BLaER1 treated with 17β-estradiol and CSF1 and Interleukin-3, amounts not matched to agents 10 nM and 100 nM (cell line): ENCODE measurements at regions not wholly inside any gene's neighbourhood (a gene's known extent, or its start where the extent isn't known, plus 50 kb on each side); places are given as distances from the start of the nearest gene placed in this dataset.

Source experiments
- H3K27ac ChIP-seq, 11 experiments: shearing (Covaris generic); formaldehyde crosslinking; 2 replicates each; pipeline ENCODE4 v1.8.1; 2022
- H3K27me3 ChIP-seq, 11 experiments: shearing (Covaris generic); formaldehyde crosslinking; 2 replicates each; pipeline ENCODE4 v1.8.1; 2022
- H3K36me3 ChIP-seq, 11 experiments: shearing (Covaris generic); formaldehyde crosslinking; 2 replicates each; pipeline ENCODE4 v1.8.1; 2022
- H3K4me1 ChIP-seq, 10 experiments: shearing (Covaris generic); formaldehyde crosslinking; 2 replicates each; pipeline ENCODE4 v1.8.1; 2022
- H3K4me2 ChIP-seq, 11 experiments: shearing (Covaris generic); formaldehyde crosslinking; 2 replicates each; pipeline ENCODE4 v1.8.1; 2022
- H3K4me3 ChIP-seq, 10 experiments: shearing (Covaris generic); formaldehyde crosslinking; 2 replicates each; pipeline ENCODE4 v1.8.1; 2022
- H3K9ac ChIP-seq, 11 experiments: shearing (Covaris generic); formaldehyde crosslinking; 2 replicates each; pipeline ENCODE4 v1.8.1; 2022
- H3K9me3 ChIP-seq, 11 experiments: shearing (Covaris generic); formaldehyde crosslinking; replicated peaks in 1 of 11; 2 replicates each; pipeline ENCODE4 v1.8.1; 2022
- H4K20me1 ChIP-seq, 11 experiments: shearing (Covaris generic); formaldehyde crosslinking; 2 replicates each; pipeline ENCODE4 v1.8.1; 2022
- Cebpa-rat ChIP-seq, 11 experiments: shearing (Covaris generic); IDR thresholded peaks; 2 replicates each; pipeline ENCODE4 v1.8.1; 2022

DNA sequence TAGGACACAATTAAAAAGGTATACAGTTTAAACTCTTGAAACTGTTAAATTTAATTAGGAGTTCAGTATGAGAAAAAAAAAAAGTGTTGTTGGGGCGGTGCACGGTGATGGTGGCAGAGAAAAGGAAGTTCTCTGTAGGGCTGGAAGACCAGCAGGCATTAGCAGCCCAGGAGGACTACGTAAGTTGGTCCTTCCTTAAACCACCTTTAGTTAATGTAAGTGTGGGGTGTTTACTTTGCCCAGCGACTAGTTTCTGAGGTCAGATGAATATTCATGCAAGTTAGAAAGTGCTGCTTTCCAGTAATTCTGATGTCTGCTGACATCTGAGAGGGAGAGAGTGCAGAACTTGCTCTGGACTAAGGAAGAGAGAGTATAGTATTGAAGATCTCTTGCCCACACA, 54.9 kb downstream of the NKX2-1 start:
- Histone ChIP-seq H3K4me1 (no peaks in the 10 kb centered on the region), H3K9me3 (no peaks in the 10 kb centered on the region), H3K4me3 (no peak overlapping the region), H3K27me3 (no peaks in the 10 kb centered on the region), H3K9ac (no peak overlapping the region), H3K36me3 (no peaks in the 10 kb centered on the region), H3K27ac (no peak overlapping the region), H4K20me1 (no peaks in the 10 kb centered on the region), H3K4me2 (no peak overlapping the region)
- no peak for TF ChIP-seq Cebpa-rat (IDR thresholded peaks at IDR 0.05)

- H3K36me3 ChIP-seq: no peaks in the 10 kb centered on the region
- TF ChIP-seq Cebpa-rat (IDR thresholded peaks at IDR 0.05): no peak
- H3K4me3 ChIP-seq: no peak overlapping the region
- no peaks in the 10 kb centered on the region for H3K9me3 ChIP-seq
- H3K27ac ChIP-seq: no peak overlapping the region
- no peaks in the 10 kb centered on the region for H3K4me1 ChIP-seq
- H4K20me1 ChIP-seq: no peaks in the 10 kb centered on the region
- no peak overlapping the region for H3K4me2 ChIP-seq
- H3K9ac ChIP-seq: no peak overlapping the region
- H3K27me3 ChIP-seq: no peaks in the 10 kb centered on the region
Observed at GRCh38 chr14:36462890-36463289, 57.1 kb downstream of the NKX2-1 start.

DNA sequence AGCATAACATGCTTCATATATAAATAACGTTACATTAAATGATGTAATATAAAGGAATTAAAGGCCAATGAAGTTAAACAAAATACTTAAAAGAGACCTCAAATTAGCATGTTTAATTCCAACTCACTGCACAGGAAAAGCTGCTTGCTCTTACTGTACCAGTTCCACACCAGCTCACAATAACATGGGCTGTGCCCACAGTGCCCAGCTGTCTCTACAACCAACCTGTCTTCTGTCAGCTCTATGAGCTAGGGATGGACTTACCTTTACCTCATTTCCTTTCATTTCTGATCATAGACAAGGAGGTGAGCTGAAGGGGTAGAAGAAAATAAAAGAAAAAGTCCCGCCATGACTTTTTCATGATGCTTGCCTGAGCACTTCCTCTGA, 64.8 kb downstream of the NKX2-1 start:
- Histone ChIP-seq H3K4me2 (no peak overlapping the region), H3K9me3 (no peaks in the 10 kb centered on the region)

DNA sequence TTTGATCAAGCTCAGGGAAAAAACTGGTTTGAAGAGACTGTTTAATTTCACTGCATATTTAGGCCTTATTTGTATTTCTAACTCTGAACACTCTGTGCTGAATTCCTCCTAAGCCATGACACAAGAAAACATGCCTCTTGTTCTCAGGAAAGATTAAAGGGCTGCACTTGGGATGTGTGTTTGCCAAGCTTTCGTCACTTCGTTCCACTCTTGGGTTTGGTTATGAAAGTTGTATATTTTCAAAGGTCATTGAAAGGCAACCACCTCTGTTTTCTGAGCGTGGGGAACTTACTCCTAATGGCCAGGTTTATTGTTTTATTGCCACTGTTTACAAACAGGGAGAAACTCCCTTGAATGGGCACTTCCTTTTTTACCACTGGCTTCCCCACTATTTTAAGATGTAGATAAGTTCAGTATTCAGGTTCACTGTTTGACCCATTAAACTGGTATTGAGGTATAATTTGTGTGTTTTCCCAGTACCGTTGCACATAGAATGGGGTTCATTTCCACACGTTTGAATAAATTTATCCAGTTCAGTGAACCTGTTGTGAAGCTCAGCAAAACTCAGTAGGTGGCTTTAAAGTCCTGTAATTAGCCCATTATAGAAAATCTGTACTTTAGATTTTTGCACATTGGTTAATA, 65.3 kb downstream of the NKX2-1 start:
- no peak overlapping the region for H3K4me2 ChIP-seq
- H3K4me1 ChIP-seq: no peaks in the 10 kb centered on the region
- no peaks in the 10 kb centered on the region for H4K20me1 ChIP-seq
- H3K27ac ChIP-seq: no peak overlapping the region
- H3K4me3 ChIP-seq: no peak overlapping the region
- H3K9ac ChIP-seq: no peak overlapping the region
- H3K27me3 ChIP-seq: no peaks in the 10 kb centered on the region
- no peaks in the 10 kb centered on the region for H3K9me3 ChIP-seq
- H3K36me3 ChIP-seq: no peaks in the 10 kb centered on the region
- no peak for TF ChIP-seq Cebpa-rat (IDR thresholded peaks at IDR 0.05)

More for the DNA sequence above, 64.8 kb downstream of the NKX2-1 start:
- H3K9ac ChIP-seq: no peak overlapping the region
- no peaks in the 10 kb centered on the region for H3K36me3 ChIP-seq
- H3K27ac ChIP-seq: no peak overlapping the region
- TF ChIP-seq Cebpa-rat (IDR thresholded peaks at IDR 0.05): no peak
- no peaks in the 10 kb centered on the region for H3K27me3 ChIP-seq
- H4K20me1 ChIP-seq: no peaks in the 10 kb centered on the region
- no peak overlapping the region for H3K4me3 ChIP-seq
- no peaks in the 10 kb centered on the region for H3K4me1 ChIP-seq

DNA sequence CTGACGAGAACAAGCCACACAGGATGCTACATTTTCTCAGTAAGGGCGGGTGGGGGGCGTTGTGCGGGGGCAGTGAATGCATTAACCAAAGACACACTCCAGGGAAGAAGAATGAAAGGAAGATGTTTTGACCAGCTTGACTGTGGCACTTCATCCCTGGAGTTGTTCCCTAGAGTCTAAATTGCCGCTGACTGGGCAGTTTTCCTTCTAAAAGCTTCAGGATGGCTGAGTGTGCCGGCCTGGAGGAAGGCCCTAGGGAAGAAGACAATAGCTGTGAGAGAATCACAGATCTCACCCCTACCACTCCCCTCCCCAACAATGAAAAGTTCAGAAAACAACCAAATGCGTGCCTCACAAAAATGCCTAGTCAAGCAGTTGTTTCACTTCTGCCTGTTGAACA, 67.2 kb downstream of the NKX2-1 start:
- Histone ChIP-seq H3K4me2 (no peak overlapping the region), H4K20me1 (no peaks in the 10 kb centered on the region), H3K4me1 (no peaks in the 10 kb centered on the region), H3K9ac (no peak overlapping the region), H3K27ac (no peak overlapping the region), H3K9me3 (no peaks in the 10 kb centered on the region), H3K4me3 (no peak overlapping the region), H3K27me3 (no peaks in the 10 kb centered on the region), H3K36me3 (no peaks in the 10 kb centered on the region)
- TF ChIP-seq Cebpa-rat (IDR thresholded peaks at IDR 0.05): no peak

GRCh38 chr14:36451310-36452065, 68.5 kb downstream of the NKX2-1 start:
- no peak overlapping the region for H3K4me2 ChIP-seq
- H4K20me1 ChIP-seq: no peaks in the 10 kb centered on the region
- H3K9ac ChIP-seq: no peak overlapping the region
- no peaks in the 10 kb centered on the region for H3K36me3 ChIP-seq
- no peaks in the 10 kb centered on the region for H3K27me3 ChIP-seq
- H3K27ac ChIP-seq: no peak overlapping the region
- H3K4me1 ChIP-seq: no peaks in the 10 kb centered on the region
- H3K4me3 ChIP-seq: no peak overlapping the region
- no peak for TF ChIP-seq Cebpa-rat (IDR thresholded peaks at IDR 0.05)
- no peaks in the 10 kb centered on the region for H3K9me3 ChIP-seq

DNA sequence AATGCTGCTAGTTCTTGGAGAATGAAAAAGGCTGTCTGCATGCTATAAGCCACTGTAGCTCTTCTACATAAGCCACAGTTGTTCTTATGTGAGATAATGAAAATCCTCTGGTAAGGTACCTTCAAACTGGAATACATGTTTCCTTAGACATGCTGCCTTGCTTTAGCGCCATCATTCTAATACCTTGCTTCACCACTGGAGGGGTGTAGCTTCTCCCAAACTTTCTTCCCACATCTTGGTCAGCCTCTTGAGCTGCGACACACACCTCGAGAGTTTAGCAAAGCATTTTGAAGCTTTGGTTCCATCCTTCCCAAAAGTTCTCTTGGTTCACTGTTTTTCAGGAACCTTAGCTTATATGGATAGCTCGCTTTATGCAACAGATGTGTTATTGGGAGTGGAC, 69.5 kb downstream of the NKX2-1 start:
- H3K9ac ChIP-seq: no peak overlapping the region
- no peaks in the 10 kb centered on the region for H4K20me1 ChIP-seq
- no peak overlapping the region for H3K4me2 ChIP-seq
- no peaks in the 10 kb centered on the region for H3K4me1 ChIP-seq
- H3K27me3 ChIP-seq: no peaks in the 10 kb centered on the region
- no peak overlapping the region for H3K4me3 ChIP-seq
- H3K27ac ChIP-seq: no peak overlapping the region
- H3K9me3 ChIP-seq: no peaks in the 10 kb centered on the region
- no peaks in the 10 kb centered on the region for H3K36me3 ChIP-seq
- TF ChIP-seq Cebpa-rat (IDR thresholded peaks at IDR 0.05): no peak

- H3K27me3 ChIP-seq: no peaks in the 10 kb centered on the region
- H3K4me2 ChIP-seq: no peak overlapping the region
- no peaks in the 10 kb centered on the region for H3K4me1 ChIP-seq
- no peak overlapping the region for H3K27ac ChIP-seq
- no peaks in the 10 kb centered on the region for H3K9me3 ChIP-seq
- no peaks in the 10 kb centered on the region for H3K36me3 ChIP-seq
- no peak overlapping the region for H3K9ac ChIP-seq
- no peaks in the 10 kb centered on the region for H4K20me1 ChIP-seq
- TF ChIP-seq Cebpa-rat (IDR thresholded peaks at IDR 0.05): no peak
- H3K4me3 ChIP-seq: no peak overlapping the region
Observed at GRCh38 chr14:36449903-36450302, 70.1 kb downstream of the NKX2-1 start.

GRCh38 chr14:36443374-36443773, 76.7 kb downstream of the NKX2-1 start:
- no peaks in the 10 kb centered on the region for H4K20me1 ChIP-seq
- no peaks in the 10 kb centered on the region for H3K9me3 ChIP-seq
- H3K9ac ChIP-seq: no peak overlapping the region
- no peak for TF ChIP-seq Cebpa-rat (IDR thresholded peaks at IDR 0.05)
- no peaks in the 10 kb centered on the region for H3K36me3 ChIP-seq
- no peak overlapping the region for H3K27ac ChIP-seq
- H3K4me3 ChIP-seq: no peak overlapping the region
- no peaks in the 10 kb centered on the region for H3K27me3 ChIP-seq
- no peaks in the 10 kb centered on the region for H3K4me1 ChIP-seq
- no peak overlapping the region for H3K4me2 ChIP-seq

- Histone ChIP-seq H3K27ac (no peak overlapping the region), H3K27me3 (no peaks in the 10 kb centered on the region), H3K4me2 (no peak overlapping the region), H3K9ac (no peak overlapping the region), H3K4me1 (no peaks in the 10 kb centered on the region), H3K9me3 (no peaks in the 10 kb centered on the region), H4K20me1 (no peaks in the 10 kb centered on the region), H3K36me3 (no peaks in the 10 kb centered on the region), H3K4me3 (no peak overlapping the region)
- no peak for TF ChIP-seq Cebpa-rat (IDR thresholded peaks at IDR 0.05)
Observed at GRCh38 chr14:36442824-36443241, 77.2 kb downstream of the NKX2-1 start.
